GM18870 (cell line): ENCODE measurements at regions not wholly inside any gene's neighbourhood (a gene's known extent, or its start where the extent isn't known, plus 50 kb on each side); places are given as distances from the start of the nearest gene placed in this dataset.
"Not testable (repeated sequence)": the region's sequence is repeated elsewhere in the genome, so short reads cannot be mapped to it uniquely, and the experiment has no call there.

Source experiments
- ATAC-seq: cut with Tn5 transposase; IDR thresholded peaks from one replicate; pipeline ENCODE4 v1.9.1; 2021; ENCODE audit warnings: moderate library complexity; ENCODE audit not compliant: unreplicated experiment

GRCh38 chr5:50583621-50584020 is 82.8 kb upstream of the PARP8 start:
- ATAC-seq, result no peak

- not testable (repeated sequence) for ATAC-seq
These were observed 78.0 kb upstream of the PARP8 start for GRCh38 chr5:50588471-50588870.

- not testable (repeated sequence) for ATAC-seq
These were observed 75.8 kb upstream of the PARP8 start for GRCh38 chr5:50590444-50591189.

GRCh38 chr5:50591338-50591737 is 75.1 kb upstream of the PARP8 start:
- ATAC-seq, result not testable (repeated sequence)

GRCh38 chr5:50593681-50594080 is 72.8 kb upstream of the PARP8 start:
- ATAC-seq, result no peak

GRCh38 chr5:50595199-50595598 is 71.2 kb upstream of the PARP8 start:
- no peak for ATAC-seq

- ATAC-seq, result not testable (repeated sequence)
These were observed 64.9 kb upstream of the PARP8 start for GRCh38 chr5:50601576-50601975.

- ATAC-seq, result no peak
These were observed 60.3 kb upstream of the PARP8 start for GRCh38 chr5:50606179-50606578.

GRCh38 chr5:50607456-50607855 is 59.0 kb upstream of the PARP8 start:
- ATAC-seq, result not testable (repeated sequence)

GRCh38 chr5:50607953-50608705 is 58.3 kb upstream of the PARP8 start:
- ATAC-seq, result not testable (repeated sequence)

- not testable (repeated sequence) for ATAC-seq
These were observed 53.4 kb upstream of the PARP8 start for GRCh38 chr5:50613057-50613456.
